ENCODE measurements at regions not wholly inside any gene's neighbourhood (a gene's known extent, or its start where the extent isn't known, plus 50 kb on each side); places are given as distances from the start of the nearest gene placed in this dataset.

DNA sequence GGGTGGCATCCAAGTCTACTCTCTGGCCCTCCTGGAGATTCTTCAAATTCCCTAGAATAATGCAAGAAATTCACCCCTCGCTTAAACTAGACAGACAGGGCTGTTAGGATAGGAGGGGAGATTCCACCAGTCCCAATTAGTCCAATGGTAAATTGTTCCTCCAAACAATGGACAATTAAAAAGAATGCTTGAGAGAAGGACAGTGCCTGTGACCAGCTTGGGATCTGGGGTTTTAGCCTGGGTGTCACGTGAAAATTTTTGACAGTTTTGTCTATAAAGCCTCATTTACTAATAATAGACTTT, 177.7 kb upstream of the RAB4A start:
- DNase-seq (ENCODE audit: low read depth): no peak

DNA sequence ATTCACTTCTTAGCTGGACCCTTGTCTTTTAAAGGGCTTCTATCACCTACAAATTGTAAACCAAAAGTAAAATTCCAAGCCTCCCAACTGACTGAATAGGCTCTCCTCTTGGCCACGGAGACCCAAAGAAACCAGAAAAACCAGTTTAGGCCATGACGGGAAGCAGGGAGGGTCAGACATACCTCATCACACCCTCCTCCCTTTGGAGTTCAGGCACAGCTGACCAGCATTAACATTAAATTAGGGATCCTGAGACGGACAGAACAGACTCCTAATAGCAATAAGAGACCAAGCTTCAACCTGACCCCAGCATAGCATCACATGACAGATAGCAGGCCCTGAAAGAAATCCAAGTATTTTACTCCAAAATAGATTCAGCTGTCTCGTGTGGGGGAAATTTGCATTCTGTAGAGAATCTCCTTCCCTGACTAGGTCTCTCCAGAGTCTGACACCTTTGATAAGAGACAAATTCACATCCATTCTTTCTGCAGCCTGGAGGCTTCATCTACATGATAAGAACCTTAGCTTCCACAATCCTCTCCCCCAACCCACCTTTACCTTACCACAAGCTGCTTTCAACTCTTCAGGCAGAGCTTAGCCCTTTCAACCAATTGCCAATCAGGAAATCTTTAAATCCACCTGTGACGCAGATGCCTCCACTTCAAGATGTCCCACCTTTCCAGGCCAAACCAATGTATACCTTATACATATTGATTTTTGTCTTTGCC, 177.1 kb upstream of the RAB4A start:
- DNase-seq (ENCODE audit: low read depth): no peak

GRCh38 chr1:229094476-229095311, 176.2 kb upstream of the RAB4A start:
- DNase-seq (ENCODE audit: low read depth): no peak

GRCh38 chr1:229095325-229095724, 175.6 kb upstream of the RAB4A start:
- DNase-seq (ENCODE audit: low read depth): no peak

DNA sequence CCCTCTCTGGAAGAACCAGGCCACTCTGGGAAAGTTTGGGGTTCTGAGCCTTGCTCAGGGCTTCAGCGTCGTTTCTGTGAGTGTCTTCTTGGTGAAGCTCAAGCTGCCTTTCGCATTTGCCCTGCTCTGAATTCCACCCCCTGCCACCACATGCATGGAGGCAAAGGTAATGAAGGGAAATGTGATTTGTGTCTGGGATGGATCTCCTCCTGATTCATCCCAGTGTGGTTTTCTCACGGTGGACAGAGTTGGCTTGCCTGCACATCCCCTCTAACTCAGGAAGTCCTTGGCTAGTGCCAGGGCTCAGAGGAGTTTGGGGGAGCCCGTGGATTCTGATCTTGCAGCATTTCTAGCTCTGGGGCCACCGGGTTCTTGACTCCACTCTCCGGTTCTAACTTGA, 173.6 kb upstream of the RAB4A start:
- DNase-seq (ENCODE audit: low read depth): no peak

DNA sequence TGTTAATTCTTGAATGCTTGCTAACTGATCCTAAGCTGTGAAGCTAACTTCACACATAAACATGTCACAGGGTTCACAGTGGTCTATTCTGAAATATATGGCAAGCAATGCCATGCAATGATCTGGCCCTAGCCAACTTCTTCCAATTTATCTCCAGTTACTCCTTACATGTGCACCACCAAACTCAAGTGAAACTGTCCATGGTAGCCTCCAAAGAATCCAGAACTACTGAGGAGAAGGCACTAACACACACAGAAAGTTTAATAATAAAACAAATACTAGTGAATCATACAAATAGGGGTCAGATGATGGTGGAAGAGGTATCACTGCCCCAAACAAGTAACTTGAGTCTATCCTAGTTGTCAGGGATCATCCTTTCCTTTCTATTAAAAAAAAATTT, 172.6 kb upstream of the RAB4A start:
- no peak for DNase-seq (ENCODE audit: low read depth)

DNA sequence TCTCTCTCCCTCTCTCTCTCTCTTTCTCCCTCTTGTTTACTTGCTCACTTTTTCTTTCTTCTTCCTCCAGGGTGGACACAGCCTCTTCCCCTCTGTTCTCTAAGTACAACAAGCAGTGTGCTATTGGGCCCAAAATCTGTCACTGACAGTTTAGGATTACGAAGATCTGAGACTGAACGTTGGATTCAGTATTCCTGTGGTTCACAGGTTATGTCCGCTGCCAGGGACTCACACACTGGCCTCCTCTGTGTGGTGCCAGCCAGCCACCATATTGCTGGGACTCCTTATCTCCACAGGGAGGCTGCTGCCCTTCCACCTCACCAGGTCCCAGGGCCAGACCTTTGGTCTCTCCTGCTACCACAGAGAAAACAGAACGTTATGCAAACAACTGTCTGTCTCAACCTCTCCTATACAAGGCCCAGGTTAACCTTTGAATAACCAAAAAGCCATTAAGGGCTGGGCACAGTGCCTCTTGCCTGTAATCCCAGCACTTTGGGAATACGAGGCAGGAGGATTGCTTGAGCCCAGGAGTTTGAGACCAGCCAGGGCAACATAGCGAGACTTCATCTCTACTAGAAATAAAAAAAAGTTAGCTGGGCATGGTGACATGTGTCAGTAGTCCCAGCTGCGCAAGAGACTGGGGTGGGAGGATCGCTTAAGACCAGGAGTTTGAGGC, 171.9 kb upstream of the RAB4A start:
- DNase-seq (ENCODE audit: low read depth): no peak

DNA sequence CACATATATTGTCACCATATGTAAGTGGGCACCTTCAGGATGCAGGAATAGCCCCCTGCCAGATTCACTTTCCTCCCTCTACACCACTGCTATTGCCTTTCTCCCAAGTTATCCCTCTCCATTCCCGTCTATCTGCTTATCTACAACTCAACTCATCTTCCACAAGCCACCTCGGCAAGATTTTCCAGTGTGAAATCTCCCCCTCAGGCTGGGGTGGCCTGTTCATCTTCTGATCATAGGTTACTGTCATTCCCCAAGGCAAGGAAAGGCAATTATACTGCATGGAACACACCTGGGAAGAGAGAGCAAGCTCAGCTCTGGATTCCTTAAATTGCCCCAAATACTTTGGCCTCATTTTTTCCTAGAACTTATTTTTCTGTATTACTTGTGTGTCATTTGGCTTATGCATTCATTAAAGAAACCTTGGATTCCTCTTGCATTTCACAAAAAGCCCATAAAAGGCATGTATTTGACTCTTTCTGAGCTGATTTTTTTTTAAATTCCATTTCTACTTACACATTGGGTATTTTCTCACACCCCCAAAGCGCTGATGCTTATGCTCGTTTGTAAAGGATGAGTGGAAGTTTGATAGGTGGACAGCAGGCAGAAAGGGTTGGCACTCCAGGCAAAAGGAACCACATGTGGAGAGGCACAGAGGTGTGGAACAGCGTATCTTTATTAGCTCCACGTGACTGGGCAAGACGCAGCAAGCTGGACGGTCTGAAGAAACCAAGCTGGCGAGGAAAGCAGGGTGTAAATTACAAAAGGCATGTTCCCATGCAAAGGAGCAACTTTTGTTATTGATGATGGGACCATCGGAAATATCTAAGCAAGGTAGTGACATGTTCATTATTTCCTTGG, 169.7 kb upstream of the RAB4A start:
- DNase-seq (ENCODE audit: low read depth): no peak

GRCh38 chr1:229102741-229103391, 168.0 kb upstream of the RAB4A start:
- no peak for DNase-seq (ENCODE audit: low read depth)

DNA sequence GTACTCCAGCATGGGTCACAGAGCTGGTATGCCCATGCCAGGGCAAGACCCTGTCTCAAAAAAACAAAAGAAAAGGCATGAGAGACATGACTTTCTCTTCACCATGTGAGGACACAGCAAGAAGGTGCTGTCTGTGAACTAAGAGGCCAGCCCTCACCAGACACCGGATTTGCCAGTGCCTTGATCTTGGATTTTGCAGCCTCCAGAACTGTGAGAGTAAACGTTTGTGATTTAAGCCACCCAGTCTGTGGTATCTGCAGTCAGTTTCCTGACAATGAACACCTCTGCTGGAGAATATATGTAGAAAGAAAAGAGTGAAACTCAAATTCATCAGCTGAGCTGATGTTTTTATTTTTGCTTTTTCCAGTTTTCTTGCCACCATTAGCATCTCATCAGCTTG, 166.3 kb upstream of the RAB4A start:
- no peak for DNase-seq (ENCODE audit: low read depth)

- no peak for DNase-seq (ENCODE audit: low read depth)
Observed at GRCh38 chr1:229105109-229105508, 165.8 kb upstream of the RAB4A start.

- no peak for DNase-seq (ENCODE audit: low read depth)
Observed at GRCh38 chr1:229105822-229106525, 164.9 kb upstream of the RAB4A start.

DNA sequence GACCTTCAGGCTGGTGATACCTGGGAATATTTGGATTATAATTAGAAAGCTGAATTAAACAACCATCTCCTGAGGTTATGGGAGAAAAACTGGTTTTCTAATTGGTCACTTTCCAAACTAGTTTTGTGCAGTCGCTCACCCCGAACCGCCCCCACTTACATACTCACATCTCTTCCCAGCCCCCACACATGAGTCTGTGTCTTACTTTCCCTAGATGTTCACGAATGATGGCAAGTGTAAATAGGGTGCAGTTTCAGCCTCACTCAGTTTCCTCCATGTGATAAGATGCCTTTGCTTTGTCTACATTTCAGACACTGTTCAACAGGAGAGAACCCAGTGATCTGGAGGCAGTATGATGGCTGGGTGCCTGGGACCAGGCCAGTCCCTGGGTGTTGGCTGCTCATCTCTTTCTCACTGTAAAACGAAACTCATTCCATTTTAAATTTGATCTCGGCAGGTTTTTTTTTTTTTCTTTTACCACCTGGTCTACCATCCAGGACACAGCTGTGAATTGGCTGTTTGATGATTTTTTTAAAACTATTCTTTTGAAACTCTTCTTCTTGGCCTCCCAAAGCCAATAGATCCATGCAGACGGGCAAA, 164.3 kb upstream of the RAB4A start:
- no peak for DNase-seq (ENCODE audit: low read depth)

DNA sequence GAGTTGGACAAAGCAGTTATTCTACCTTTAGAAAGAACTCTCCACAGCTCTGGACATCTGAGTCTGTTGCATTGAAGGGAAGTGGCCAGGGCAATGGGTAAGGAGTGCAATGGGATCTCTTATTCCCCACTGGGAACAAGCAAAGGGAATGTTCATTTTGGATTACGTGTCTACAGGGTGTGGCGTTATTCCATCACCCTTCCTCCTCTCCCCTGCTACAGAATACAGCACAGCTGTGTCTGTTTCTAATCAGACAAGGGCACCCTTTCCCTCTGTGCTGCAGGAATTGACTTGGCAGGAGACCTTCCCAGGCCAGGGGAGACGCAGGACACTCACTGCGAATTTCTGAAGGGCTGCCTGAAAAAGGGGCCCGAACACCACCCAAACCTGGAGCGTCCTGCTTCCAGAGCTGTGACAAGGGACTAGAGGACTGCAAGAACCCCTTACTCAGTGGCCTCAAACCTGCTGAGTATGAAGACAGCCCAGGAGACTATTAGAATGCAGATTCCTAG, 163.6 kb upstream of the RAB4A start:
- no peak for DNase-seq (ENCODE audit: low read depth)

- no peak for DNase-seq (ENCODE audit: low read depth)
Observed at GRCh38 chr1:229107972-229108371, 162.9 kb upstream of the RAB4A start.

DNA sequence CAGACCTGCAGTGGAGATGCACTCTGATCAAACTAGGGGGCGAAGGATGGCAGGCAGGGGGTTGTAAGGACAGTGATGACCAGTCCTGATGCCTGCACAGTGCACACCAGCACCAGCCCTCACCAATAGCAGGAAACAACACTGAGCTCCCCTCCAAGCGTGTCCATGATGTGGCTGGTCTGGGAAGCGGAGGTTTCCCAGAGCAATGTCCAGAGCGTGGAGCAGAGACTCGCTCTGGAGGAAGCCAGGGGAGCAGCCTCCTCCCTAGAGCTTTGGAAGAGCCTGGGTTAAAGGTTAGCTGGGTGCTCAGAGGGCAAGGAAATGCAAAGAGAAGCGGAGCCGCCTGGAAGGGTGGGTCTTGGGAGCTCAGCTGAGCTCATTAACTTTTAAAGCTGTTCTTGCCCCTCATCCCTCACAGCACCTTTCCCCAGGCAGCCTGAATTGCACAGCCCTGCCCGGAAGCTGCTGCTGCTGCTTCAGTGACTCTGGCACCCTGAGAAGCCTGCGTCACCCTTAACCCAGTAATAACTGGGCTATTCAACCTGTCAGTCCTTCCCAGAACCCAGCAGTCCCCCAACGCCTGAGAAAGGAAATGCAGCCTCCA, 162.2 kb upstream of the RAB4A start:
- no peak for DNase-seq (ENCODE audit: low read depth)

DNA sequence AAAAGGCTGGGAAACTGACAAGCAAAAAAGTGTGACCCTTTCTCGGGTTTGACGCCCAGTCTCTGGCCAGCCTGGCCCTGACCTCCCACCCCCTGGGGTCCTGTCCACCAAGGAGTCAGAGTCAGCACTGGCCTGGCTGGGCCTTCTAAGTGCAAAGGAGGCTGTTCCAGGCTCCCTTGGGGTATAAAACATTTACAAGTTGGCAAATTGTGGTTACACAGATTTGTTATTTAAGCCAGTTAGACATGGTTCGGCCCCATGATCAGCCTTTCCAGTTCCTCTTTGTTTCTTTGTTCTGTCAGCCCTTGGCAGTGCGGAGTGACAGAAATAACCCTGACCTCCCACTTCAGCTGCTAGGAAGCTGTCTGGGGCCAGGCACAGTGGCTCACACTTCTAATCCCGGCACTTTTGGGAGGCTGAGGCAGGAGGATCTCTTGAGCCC, 161.6 kb upstream of the RAB4A start:
- no peak for DNase-seq (ENCODE audit: low read depth)

- DNase-seq (ENCODE audit: low read depth): no peak
Observed at GRCh38 chr1:229110986-229111385, 159.9 kb upstream of the RAB4A start.

GRCh38 chr1:229111703-229112319, 159.1 kb upstream of the RAB4A start:
- DNase-seq (ENCODE audit: low read depth): no peak

Measured in stimulated activated CD4-positive, alpha-beta T cell treated with anti-CD3 and anti-CD28 coated beads, Interleukin-2, amount 100 ng/mL, for 4 hours (primary cell).